ENCODE measurements at regions not wholly inside any gene's neighbourhood (a gene's known extent, or its start where the extent isn't known, plus 50 kb on each side); places are given as distances from the start of the nearest gene placed in this dataset.

GRCh38 chr10:62919776-62920175 is 103.6 kb upstream of the EGR2 start:
- ATAC-seq (ENCODE audit: low read depth) (peak; percentile 38; the same call in 1 of the 3 replicates), DNase-seq (ENCODE audit: low spot score) (no peak)
- Histone ChIP-seq H3K27ac (ENCODE audit: poor library complexity, severe bottlenecking) (no peak overlapping the region), H3K36me3 (ENCODE audit: low read depth) (no peaks in the 10 kb centered on the region), H3K9me3 (ENCODE audit: severe bottlenecking) (no peaks in the 10 kb centered on the region), H3K27me3 (ENCODE audit: insufficient read depth, poor library complexity, severe bottlenecking) (no peaks in the 10 kb centered on the region), H3K4me3 (ENCODE audit: severe bottlenecking) (no peak overlapping the region), H3K4me1 (ENCODE audit: insufficient read depth, poor library complexity, severe bottlenecking) (peaks cover 19% of the 10 kb centered on the region)
- no peak for TF ChIP-seq CTCF (IDR thresholded peaks at IDR 0.05; ENCODE audit: poor library complexity, severe bottlenecking)

- no peak for TF ChIP-seq CTCF (IDR thresholded peaks at IDR 0.05; ENCODE audit: poor library complexity, severe bottlenecking)
- Histone ChIP-seq H3K4me3 (ENCODE audit: severe bottlenecking) (no peak overlapping the region), H3K4me1 (ENCODE audit: insufficient read depth, poor library complexity, severe bottlenecking) (peaks cover 19% of the 10 kb centered on the region), H3K27ac (ENCODE audit: poor library complexity, severe bottlenecking) (no peak overlapping the region), H3K9me3 (ENCODE audit: severe bottlenecking) (no peaks in the 10 kb centered on the region), H3K27me3 (ENCODE audit: insufficient read depth, poor library complexity, severe bottlenecking) (no peaks in the 10 kb centered on the region), H3K36me3 (ENCODE audit: low read depth) (no peaks in the 10 kb centered on the region)
- ATAC-seq (ENCODE audit: low read depth) = no peak
- DNase-seq (ENCODE audit: low spot score) = no peak
Measured at GRCh38 chr10:62917475-62918238, 101.5 kb upstream of the EGR2 start.

- Histone ChIP-seq H3K4me1 (ENCODE audit: insufficient read depth, poor library complexity, severe bottlenecking) (peaks cover 19% of the 10 kb centered on the region), H3K9me3 (ENCODE audit: severe bottlenecking) (no peaks in the 10 kb centered on the region), H3K36me3 (ENCODE audit: low read depth) (no peaks in the 10 kb centered on the region), H3K27ac (ENCODE audit: poor library complexity, severe bottlenecking) (peak overlapping the region; percentile 28), H3K27me3 (ENCODE audit: insufficient read depth, poor library complexity, severe bottlenecking) (no peaks in the 10 kb centered on the region), H3K4me3 (ENCODE audit: severe bottlenecking) (no peak overlapping the region)
- DNase-seq (ENCODE audit: low spot score) (no peak), ATAC-seq (ENCODE audit: low read depth) (peak; percentile 86)
- no peak for TF ChIP-seq CTCF (IDR thresholded peaks at IDR 0.05; ENCODE audit: poor library complexity, severe bottlenecking)
Measured at GRCh38 chr10:62916141-62916603, 100.0 kb upstream of the EGR2 start.

GRCh38 chr10:62915158-62915557 is 99.0 kb upstream of the EGR2 start:
- Histone ChIP-seq H3K27me3 (ENCODE audit: insufficient read depth, poor library complexity, severe bottlenecking) (no peaks in the 10 kb centered on the region), H3K36me3 (ENCODE audit: low read depth) (no peaks in the 10 kb centered on the region), H3K4me1 (ENCODE audit: insufficient read depth, poor library complexity, severe bottlenecking) (peaks cover 17% of the 10 kb centered on the region), H3K9me3 (ENCODE audit: severe bottlenecking) (no peaks in the 10 kb centered on the region), H3K4me3 (ENCODE audit: severe bottlenecking) (no peak overlapping the region), H3K27ac (ENCODE audit: poor library complexity, severe bottlenecking) (peak overlapping the region; percentile 28)
- DNase-seq (ENCODE audit: low spot score) (no peak), ATAC-seq (ENCODE audit: low read depth) (no peak)
- no peak for TF ChIP-seq CTCF (IDR thresholded peaks at IDR 0.05; ENCODE audit: poor library complexity, severe bottlenecking)

- ATAC-seq (ENCODE audit: low read depth) = no peak
- Histone ChIP-seq H3K36me3 (ENCODE audit: low read depth) (no peaks in the 10 kb centered on the region), H3K27me3 (ENCODE audit: insufficient read depth, poor library complexity, severe bottlenecking) (no peaks in the 10 kb centered on the region), H3K4me1 (ENCODE audit: insufficient read depth, poor library complexity, severe bottlenecking) (peaks cover 10% of the 10 kb centered on the region), H3K27ac (ENCODE audit: poor library complexity, severe bottlenecking) (no peak overlapping the region), H3K9me3 (ENCODE audit: severe bottlenecking) (no peaks in the 10 kb centered on the region), H3K4me3 (ENCODE audit: severe bottlenecking) (no peak overlapping the region)
- DNase-seq (ENCODE audit: low spot score) = no peak
- TF ChIP-seq CTCF (IDR thresholded peaks at IDR 0.05; ENCODE audit: poor library complexity, severe bottlenecking) = no peak
Measured at GRCh38 chr10:62912086-62912485, 95.9 kb upstream of the EGR2 start.

Data from RWPE2 (cell line).